HepG2 (cell line): ENCODE measurements at regions not wholly inside any gene's neighbourhood (a gene's known extent, or its start where the extent isn't known, plus 50 kb on each side); places are given as distances from the start of the nearest gene placed in this dataset.

Source experiments
- ATAC-seq: fragments of 200-7000 bp; cut with Tn5 transposase; 3 replicates; pipeline ENCODE4 v1.9.1; 2020; ENCODE audit warnings: mild to moderate bottlenecking, moderate library complexity
- BruUV-seq: library from RNA; stranded (reverse); fragments of 400-500 nt; replicated peaks from 2 replicates; lab custom pipeline; 2021; lab: Mats Ljungman, UMichigan
- CTCF ChIA-PET: fragments of 300-600 bp; formaldehyde crosslinking; extraction: SDS; loops from one replicate; lab custom pipeline; 2021; ENCODE audit warnings: low total read pairs, inconsistent platforms, low intra/inter-chr PET ratio; lab: Yijun Ruan, JAX
- POLR2A ChIA-PET: fragments of 350-600 bp; sonication (Branson Sonifier 250); formaldehyde crosslinking; loops from one replicate; lab custom pipeline; 2020; ENCODE audit warnings: antibody characterized with exemption, inconsistent platforms; lab: Yijun Ruan, JAX
- DNase-seq: peaks from one replicate; pipeline ENCODE4 v3.0.0-alpha.2; 2015; ENCODE audit warnings: low spot score
- FAIRE-seq: peaks from 3 replicates; lab custom pipeline; 2011; peaks lifted over from hg19 to GRCh38; lab: Jason Lieb, UNC
- H2AFZ ChIP-seq: one replicate; pipeline ENCODE4 v1.6.1; 2011; ENCODE audit warnings: low read length, inconsistent platforms
- H3K27ac ChIP-seq: fragments of 300-600 bp; 3 replicates; pipeline ENCODE4 v1.8.0; 2011; ENCODE audit warnings: mixed run types, mild to moderate bottlenecking, mixed read lengths, low read length, inconsistent platforms; ENCODE audit not compliant: insufficient read depth; ENCODE audit errors: extremely low read length
- H3K27me3 ChIP-seq, 2 experiments: fragments of 200-600 bp in 1 of 2; 2 replicates in 1 of 2; 3 replicates in 1 of 2; pipeline versions ENCODE4 v1.6.0 to v1.8.0; 2011; ENCODE audit warnings: low read length in 2 of 2, mild to moderate bottlenecking in 2 of 2, moderate library complexity in 2 of 2, inconsistent platforms in 1 of 2; ENCODE audit not compliant: insufficient read depth in 2 of 2, control insufficient read depth in 1 of 2
- H3K36me3 ChIP-seq, 2 experiments: fragments of 200-600 bp in 1 of 2; replicated peaks in 1 of 2; 2 replicates in 1 of 2; 3 replicates in 1 of 2; pipeline versions ENCODE4 v1.5.1 to v1.8.0; 2011; ENCODE audit warnings: low read length in 2 of 2, inconsistent platforms in 1 of 2; ENCODE audit not compliant: insufficient read depth in 2 of 2, control insufficient read depth in 1 of 2
- H3K4me1 ChIP-seq: 2 replicates; pipeline ENCODE4 v1.5.1; 2012; ENCODE audit warnings: low read length, inconsistent platforms; ENCODE audit not compliant: insufficient read depth
- H3K4me2 ChIP-seq: 2 replicates; pipeline ENCODE4 v1.6.0; 2011; ENCODE audit warnings: low read depth, low read length, inconsistent platforms
- H3K4me3 ChIP-seq, 3 experiments: fragments of 200-600 bp in 1 of 3; sonication (generic), shearing (Covaris generic) in 1 of 3; replicated peaks in 1 of 3; 2 replicates each; pipeline ENCODE4 v1.5.1; 2011 to 2016; ENCODE audit warnings: low read length in 3 of 3, inconsistent platforms in 2 of 3, low read depth in 2 of 3, mild to moderate bottlenecking in 2 of 3, control low read depth in 1 of 3, mixed read lengths in 1 of 3; ENCODE audit not compliant: insufficient read depth in 1 of 3
- H3K79me2 ChIP-seq: one replicate; pipeline ENCODE4 v1.6.1; 2011; ENCODE audit warnings: low read length, inconsistent platforms; ENCODE audit not compliant: insufficient read depth
- H3K9ac ChIP-seq: 2 replicates; pipeline ENCODE4 v1.6.0; 2011; ENCODE audit warnings: mild to moderate bottlenecking, low read depth, low read length, inconsistent platforms; ENCODE audit not compliant: insufficient read depth
- H3K9me3 ChIP-seq: 2 replicates; pipeline ENCODE4 v1.5.1; 2012; ENCODE audit warnings: mild to moderate bottlenecking, low read length
- H4K20me1 ChIP-seq: 2 replicates; pipeline ENCODE4 v1.6.0; 2011; ENCODE audit warnings: inconsistent platforms, mild to moderate bottlenecking, low read length, moderate library complexity; ENCODE audit not compliant: insufficient read depth
- CSRNP1 ChIP-seq: sonication (generic); formaldehyde crosslinking; IDR thresholded peaks from 2 replicates; pipeline ENCODE4 v1.8.1; 2023; ENCODE audit warnings: mild to moderate bottlenecking, missing genetic modification reagents
- FOXJ3 ChIP-seq: sonication (generic); formaldehyde crosslinking; IDR thresholded peaks from 2 replicates; pipeline ENCODE4 v1.4.0; 2020; ENCODE audit warnings: missing genetic modification reagents, mild to moderate bottlenecking, borderline replicate concordance
- SMAD1 ChIP-seq: sonication (generic); formaldehyde crosslinking; IDR thresholded peaks from 2 replicates; pipeline ENCODE4 v1.4.0; 2020; ENCODE audit warnings: missing genetic modification reagents, low read depth, mild to moderate bottlenecking, borderline replicate concordance
- THAP9 ChIP-seq: sonication (generic); formaldehyde crosslinking; IDR thresholded peaks from 2 replicates; pipeline ENCODE4; 2020; ENCODE audit warnings: missing genetic modification reagents, mild to moderate bottlenecking, borderline replicate concordance
- ZBTB4 ChIP-seq: sonication (generic); formaldehyde crosslinking; IDR thresholded peaks from 2 replicates; pipeline ENCODE4 v1.4.0; 2020; ENCODE audit warnings: missing genetic modification reagents, mild to moderate bottlenecking, borderline replicate concordance
- ZKSCAN5 ChIP-seq: sonication (generic); formaldehyde crosslinking; IDR thresholded peaks from 2 replicates; pipeline ENCODE4 v1.5.1; 2020; ENCODE audit warnings: mild to moderate bottlenecking, missing genetic modification reagents
- ZNF17 ChIP-seq: sonication (generic); formaldehyde crosslinking; IDR thresholded peaks from 2 replicates; pipeline ENCODE4 v1.5.0; 2020; ENCODE audit warnings: mild to moderate bottlenecking, missing genetic modification reagents
- ZNF484 ChIP-seq: sonication (generic); formaldehyde crosslinking; IDR thresholded peaks from 2 replicates; pipeline ENCODE4 v1.5.1; 2020; ENCODE audit warnings: mild to moderate bottlenecking, low read depth, missing genetic modification reagents, borderline replicate concordance
- ZNF740 ChIP-seq: sonication (generic); formaldehyde crosslinking; IDR thresholded peaks from 2 replicates; pipeline ENCODE4 v1.4.0; 2020; ENCODE audit warnings: missing genetic modification reagents
- ZNF891 ChIP-seq: sonication (generic); formaldehyde crosslinking; IDR thresholded peaks from 2 replicates; pipeline ENCODE4 v1.5.0; 2020; ENCODE audit warnings: mild to moderate bottlenecking, missing genetic modification reagents
- WGBS: methylation state at CpG from one replicate; pipeline ENCODE4 v1.1.6; 2017; ENCODE audit warnings: low lambda C conversion rate; 5-methylcytosine and 5-hydroxymethylcytosine counted together
- in situ Hi-C: cut with HindIII; loops from 2 replicates; pipeline ENCODE4 v1.10.0; 2017; ENCODE audit warnings: low pct_unique_long_range_greater_than_20kb; ENCODE audit not compliant: extremely low pct_ligation_motif_present
- intact Hi-C: fragments of 100-400 bp; cut with micrococcal nuclease; formaldehyde crosslinking; loops from one replicate; pipeline ENCODE4 v1.10.0; 2022; ENCODE audit not compliant: unreplicated experiment

GRCh38 chr16:8377864-8378263, 212.4 kb downstream of the TMEM114 start:
- Histone ChIP-seq H3K27ac (no peak overlapping the region), H2AFZ (no peak overlapping the region), H3K36me3 (no peaks in the 10 kb centered on the region), H3K79me2 (no peaks in the 10 kb centered on the region), H3K9me3 (no peaks in the 10 kb centered on the region), H3K9ac (no peak overlapping the region), H3K4me2 (no peak overlapping the region), H3K4me3 (no peak overlapping the region), H4K20me1 (no peaks in the 10 kb centered on the region), H3K4me1 (no peaks in the 10 kb centered on the region), H3K27me3 (no peaks in the 10 kb centered on the region; a peak in 1 of 5 replicates)
- intact Hi-C loops (no loop called here), in situ Hi-C loops (no loop called here)
- BruUV-seq, result no TSS peak
- ChIA-PET POLR2A (no interaction called here), CTCF (no interaction called here)
- DNase-seq, result no peak
- TF ChIP-seq SMAD1 (CRISPR knock-in tag), result no peak
- no peak for TF ChIP-seq THAP9 (CRISPR knock-in tag)
- TF ChIP-seq FOXJ3 (CRISPR knock-in tag), result no peak
- no peak for TF ChIP-seq ZKSCAN5 (CRISPR knock-in tag)
- TF ChIP-seq ZBTB4 (CRISPR knock-in tag), result no peak
- TF ChIP-seq ZNF891 (CRISPR knock-in tag), result no peak
- TF ChIP-seq CSRNP1 (CRISPR knock-in tag), result no peak
- TF ChIP-seq ZNF17, result no peak
- no peak for TF ChIP-seq ZNF740 (CRISPR knock-in tag)
- TF ChIP-seq ZNF484 (CRISPR knock-in tag), result no peak
- no peak for FAIRE-seq
- ATAC-seq, result no peak
- 4% methylated on average over 3 of the region's 3 CpGs for WGBS
